Fibroblast of skin of left quadriceps (primary cell): ENCODE measurements at regions not wholly inside any gene's neighbourhood (a gene's known extent, or its start where the extent isn't known, plus 50 kb on each side); places are given as distances from the start of the nearest gene placed in this dataset.
A peak's percentile ranks its signal among the peaks of the same experiment; 100 is the strongest.

ENCODE experiments used
- DNase-seq, 2 experiments: peaks; one replicate each; pipeline ENCODE4 v3.0.0-alpha.2; 2013; ENCODE audit warnings: low read depth in 2 of 2

DNA sequence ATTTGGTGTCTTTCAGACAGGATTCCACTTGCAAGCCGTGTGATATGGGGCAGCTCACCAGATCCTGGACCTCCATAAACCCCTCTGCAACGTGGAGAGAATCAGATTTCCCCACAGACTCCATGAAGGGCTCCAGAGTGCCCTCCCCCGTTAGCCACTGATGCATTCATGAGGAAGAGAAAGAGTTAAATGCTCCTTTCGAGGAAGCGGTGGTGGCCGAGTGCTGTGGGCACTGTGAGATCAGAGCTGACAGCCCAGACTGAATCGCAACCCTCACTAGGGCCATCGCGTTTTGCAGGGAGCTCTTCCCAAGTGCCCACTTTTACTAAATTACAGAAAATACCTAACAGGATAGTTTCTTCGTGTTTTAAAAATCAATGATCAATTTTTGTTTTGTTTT lies 226.3 kb upstream of the ZNF32 start:
- DNase-seq, result no peak

DNA sequence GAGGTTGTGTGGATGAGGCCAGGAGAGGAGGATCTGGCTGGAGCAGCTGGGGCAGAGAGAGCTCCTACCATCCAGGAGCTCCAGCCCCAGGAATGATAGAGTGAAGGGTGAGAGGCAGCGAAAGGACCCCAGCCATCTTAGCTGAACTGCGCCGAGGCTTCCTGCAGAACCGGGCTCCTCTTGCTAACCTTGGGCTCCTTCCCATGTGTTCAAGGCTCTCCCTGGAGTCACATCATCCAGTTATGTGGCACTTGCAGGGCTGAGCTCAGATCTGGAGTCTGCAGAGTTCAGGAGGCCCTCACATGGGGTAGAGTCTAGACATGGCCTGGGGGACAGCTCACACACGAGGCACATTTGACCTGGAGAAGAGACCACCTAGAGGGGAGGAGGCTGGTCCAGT lies 225.0 kb upstream of the ZNF32 start:
- no peak for DNase-seq

DNA sequence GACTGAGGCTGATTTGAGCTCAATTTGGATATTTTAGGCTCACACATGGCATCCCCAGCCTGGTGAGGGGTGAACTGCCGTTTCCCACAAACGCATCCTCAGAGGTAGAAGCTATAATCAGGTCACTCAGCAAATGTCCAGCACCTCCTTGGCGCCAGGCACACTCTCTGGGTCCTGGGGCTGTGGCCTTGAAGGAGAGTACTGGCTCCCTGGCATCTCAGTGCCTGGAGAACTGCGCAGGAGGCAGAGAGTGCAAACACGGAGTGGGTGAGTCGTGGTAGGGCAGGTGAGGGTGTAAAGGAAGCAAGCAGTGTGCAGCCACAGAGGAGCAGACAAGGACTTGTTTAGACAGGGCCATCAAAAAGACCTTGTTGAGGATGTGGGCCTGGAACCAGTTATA lies 224.0 kb upstream of the ZNF32 start:
- DNase-seq, result no peak

DNA sequence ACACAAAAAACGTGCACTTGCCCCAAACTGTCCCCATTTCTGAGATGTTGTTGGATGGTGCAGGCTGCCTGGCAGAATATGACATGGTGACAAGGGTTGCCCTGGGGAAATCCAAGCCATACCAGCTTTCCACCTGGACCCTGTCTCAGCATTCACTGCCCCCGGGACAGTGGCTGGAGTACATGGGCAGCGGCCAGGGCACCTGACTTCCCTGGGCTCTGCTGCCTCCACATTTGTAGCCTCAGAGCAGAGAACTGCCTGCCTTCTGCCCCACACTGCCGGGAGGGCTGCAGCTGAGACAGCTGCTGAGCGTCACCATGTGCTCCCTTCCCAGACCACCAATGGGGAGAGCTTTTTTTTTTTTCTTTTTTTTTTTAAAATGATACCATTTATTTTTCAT lies 222.9 kb upstream of the ZNF32 start:
- no peak for DNase-seq

DNA sequence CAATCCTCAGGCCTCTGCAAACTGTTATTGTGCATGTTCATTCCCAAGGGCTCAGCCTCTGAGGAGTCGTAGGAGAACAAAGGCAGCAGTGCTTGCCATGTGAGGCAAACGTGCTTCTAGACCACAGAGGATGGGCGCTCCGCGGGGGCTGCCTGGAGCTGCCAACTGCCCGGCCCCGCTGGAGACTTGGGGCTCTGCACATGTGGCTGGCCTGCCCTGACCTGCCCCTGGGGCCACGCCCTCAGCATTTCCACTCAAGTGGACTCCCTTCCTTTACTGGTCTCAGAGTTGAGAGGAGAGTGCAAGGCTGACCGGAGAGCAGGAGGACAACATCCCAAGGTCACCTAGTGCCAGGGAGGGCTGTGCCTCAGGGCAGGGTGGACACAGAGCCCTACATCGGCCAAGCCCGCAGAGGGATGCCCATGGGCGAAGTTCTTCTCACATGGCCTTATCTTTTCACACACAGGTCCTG lies 222.3 kb upstream of the ZNF32 start:
- DNase-seq, result no peak

DNA sequence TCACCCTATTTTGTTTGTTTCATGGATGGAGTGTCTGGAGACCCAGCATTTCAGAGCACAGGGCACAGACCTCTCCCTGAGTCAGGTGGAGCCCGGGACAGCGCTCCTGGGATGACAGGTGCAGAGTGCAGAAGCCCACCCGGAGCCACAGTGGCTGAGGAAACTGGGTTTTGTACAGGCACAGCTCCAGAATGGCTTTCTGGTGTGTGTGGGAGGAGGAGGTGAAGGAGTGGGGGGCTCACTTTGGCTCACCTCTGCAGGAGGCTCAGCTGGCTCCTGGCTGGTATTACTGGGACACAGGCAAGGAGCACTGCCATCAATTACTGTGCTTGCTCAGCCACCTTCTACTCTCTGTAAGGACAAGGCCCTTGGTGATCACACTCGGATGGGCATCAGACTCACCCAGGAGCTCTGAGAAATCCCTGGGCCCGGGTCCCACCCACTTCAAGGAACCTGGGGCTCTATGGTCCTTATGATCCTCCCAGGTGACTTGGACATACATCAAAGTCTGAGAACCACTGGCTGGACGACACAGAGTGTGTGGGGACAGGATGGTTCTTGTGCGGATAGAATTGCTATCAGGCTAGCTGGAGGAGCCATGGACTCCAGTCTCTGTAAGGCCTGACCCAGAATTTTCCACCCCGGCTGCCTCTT lies 221.1 kb upstream of the ZNF32 start:
- no peak for DNase-seq

DNA sequence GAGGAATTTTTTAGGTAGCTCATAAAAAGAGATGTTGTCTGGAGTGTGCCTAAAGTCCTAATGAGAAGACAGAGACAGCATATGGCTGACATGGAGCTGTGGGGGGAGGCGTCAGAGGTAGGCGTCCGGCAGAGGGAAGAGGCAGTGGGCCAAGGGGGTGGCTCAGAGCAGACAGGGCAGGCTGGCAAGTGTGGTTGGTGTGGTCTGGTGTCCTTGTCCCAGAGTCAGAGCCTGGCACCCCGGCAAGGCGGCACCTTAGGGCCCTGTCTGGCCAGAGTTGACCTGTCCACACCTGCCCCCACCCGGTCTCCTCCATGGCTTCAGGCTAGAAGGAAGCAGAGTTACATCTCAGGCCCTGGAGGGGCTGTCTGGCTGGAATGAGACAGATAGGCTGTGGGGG lies 220.3 kb upstream of the ZNF32 start:
- DNase-seq, result no peak

DNA sequence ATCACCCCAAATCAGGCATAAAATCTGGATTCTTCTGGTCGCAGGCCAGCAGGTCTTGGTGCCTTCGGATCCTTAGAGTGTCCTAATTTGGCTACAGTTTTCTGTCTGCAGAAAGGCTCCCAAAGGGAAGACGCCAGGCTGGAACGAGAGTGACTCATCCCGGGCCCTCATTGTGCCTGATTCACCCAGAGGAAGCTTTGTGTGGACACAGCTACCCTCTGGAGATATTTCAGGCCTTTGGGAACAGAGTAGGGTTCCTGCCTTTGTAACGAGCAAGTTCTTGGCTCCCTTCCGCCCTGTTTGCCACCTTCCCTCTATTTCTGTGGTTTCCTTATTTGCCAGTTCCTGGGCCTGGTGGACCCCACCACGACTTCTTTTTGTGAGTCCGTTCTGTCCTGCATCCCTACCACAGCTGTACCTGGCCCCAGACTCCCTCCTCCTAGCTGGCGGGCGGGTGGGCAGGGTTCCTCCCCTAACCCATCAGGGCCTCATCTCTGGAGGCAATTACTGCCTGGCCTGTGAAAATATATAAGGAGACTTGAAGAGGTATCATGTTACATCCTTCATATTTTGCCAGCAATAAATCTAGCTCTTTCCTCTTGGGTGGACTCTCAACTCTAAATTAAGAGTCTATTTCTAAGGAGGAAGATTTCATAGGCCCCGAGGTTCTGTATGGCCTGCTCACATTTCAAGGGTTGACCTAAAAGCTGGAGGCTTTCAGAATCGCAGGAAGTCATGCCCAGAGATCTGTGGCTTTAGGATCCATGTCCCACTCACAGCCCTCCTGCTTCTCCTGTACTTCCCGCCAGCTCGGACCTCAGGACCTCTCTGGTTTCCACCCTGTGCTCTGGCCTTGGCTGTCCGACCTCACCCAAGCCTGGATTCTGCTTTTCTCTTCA lies 219.2 kb upstream of the ZNF32 start:
- DNase-seq, result peak; percentile 85 to 86

DNA sequence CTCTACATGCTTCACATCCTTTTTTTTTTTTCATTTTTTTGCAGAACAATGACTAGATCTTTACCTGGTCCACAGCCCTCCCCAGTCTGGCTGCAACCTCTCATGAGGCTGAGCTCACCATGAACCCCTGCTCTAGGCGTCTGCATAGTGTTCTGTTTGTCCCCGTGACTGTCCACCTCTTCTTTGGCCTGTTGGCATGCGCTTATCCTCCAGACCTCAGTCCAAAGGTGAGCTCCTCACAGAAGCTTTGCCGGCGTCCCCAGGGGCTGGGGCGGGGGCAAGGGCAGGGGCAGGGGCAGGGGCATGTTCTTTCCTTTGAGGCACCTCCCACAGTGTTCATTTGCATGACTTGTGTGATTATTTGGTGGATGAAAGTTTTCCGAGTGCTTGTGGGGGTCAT lies 218.4 kb upstream of the ZNF32 start:
- no peak for DNase-seq

DNA sequence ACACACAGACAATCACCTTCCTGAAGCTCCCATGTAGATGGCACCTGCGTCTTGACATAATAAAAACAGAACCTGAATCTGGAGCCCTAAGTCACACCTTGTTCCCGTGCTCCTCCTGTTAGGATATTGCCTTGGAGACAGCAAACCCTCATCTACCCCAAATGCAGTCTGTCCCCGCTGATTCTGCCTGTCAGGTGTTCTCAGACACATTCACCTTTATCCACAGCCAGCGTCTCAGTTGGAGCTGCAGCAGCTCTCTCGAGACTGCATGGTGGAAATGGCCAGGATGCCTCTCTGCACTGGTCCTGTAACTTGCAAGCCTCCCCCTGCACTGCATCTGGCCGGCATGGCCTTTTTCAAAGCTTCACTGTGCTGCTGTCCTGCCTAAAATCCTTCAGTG lies 218.0 kb upstream of the ZNF32 start:
- no peak for DNase-seq

DNA sequence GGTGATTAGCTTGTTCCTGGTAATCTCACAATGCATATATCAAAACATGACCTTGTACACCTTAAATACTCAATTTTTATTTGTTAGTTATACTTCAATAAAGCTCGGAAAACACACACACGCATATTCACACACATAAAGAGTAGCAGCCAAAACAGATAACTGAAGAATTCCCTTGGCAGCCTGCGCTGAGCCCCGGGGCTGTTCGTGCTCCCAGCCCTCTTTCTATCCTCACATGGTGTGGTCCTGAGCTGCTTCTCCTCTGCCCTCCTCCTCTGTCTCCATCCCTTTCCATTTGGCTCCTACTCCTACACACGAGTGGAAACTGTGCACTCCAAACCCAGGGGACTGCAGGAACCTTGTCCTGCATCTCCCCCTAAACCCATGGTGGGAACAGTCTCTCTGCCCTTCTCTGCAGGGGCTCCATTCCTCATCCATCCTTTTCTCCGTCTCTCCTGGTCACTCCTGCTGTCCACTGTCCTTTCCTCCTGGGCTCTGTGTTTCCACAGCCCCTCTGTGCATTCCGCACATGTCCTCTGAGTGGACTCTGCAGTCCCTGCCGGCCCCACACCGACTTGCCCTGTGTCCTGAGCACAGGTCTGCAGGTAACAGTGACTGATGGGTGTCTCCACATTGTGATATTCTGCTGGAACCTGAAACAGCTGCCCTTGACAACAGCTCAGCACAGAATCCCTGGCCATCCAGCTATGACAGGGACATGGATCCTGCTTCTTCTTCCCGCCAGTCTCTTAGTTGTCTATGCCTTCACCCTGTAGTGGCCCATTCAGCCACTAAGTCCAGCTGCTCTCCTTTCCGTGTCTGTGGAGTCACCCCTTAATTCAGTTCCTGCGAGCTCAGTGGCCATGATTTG lies 216.8 kb upstream of the ZNF32 start:
- DNase-seq, result no peak

DNA sequence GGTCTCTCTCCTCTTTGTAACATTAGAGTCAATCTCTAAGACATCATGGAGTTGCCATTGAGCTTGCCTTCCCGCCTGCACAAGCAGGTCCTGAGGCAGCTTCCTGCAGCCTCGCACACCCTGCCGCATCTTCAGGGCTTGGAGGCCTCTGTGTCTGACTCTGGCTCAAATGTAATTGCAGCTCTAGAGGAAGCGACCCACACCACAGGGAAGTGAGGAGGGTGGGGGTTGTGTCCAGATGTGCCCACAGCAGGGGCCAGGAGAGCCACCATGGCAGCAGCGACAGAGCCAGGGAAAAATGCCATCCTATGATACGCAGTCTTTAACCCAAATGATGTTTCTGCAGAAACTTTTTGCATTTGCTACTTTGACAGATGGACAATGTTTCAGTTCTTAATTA lies 216.0 kb upstream of the ZNF32 start:
- no peak for DNase-seq

DNA sequence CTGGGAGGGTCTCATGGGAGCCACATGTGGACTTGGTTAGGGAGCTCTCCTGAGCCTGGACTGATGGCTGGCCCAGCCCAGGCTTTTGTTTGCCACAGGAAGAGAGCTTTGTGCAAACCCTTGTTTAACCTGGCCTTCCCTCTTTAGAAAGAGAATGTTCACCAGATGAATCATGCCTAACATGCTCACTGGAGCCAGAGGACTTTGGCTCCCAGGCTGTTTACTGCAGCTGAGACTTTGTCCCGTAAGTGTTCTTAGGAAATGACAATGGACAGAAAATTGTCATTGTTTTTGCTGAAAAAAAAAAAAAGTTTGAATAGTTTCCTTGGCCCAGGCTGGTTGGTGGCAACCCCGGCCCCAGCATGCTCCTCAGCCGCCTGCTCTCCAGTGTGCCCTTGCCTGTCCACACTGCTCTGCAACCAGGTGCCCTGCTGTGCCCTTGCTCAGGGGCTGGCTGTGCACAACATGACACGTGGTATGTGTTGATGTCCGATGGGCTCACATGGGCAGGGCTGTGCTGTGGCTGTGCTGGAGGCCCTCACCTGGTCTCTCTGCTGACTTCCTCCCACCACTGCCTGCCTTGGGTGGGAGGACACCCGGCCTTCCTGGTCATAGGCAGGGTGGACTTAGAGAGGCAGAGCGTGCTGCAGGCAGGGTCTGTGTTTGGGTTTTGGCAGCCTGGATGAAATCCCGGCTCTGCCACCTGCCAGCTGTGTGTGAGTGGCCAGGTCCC lies 215.3 kb upstream of the ZNF32 start:
- peak; percentile 71 to 72 for DNase-seq

DNA sequence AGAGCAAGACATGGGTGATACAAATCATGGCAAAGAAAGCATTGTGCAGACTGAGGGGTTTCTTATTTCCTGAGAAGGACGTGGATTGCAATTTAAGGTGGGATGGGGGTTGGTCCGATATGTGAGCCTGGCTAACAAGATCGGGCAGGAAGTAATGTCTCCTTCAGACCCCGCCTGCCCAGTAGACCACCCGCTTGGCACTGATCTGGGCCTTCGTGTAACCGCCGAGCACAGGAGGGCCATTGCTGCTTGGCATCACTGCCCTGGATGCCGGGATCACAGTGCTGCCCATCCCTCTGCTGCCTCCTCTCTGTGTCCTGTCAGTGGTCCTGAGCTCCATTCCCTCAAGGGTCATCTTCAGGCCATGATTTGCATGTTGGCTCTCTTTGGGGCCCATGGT lies 214.6 kb upstream of the ZNF32 start:
- no peak for DNase-seq

DNA sequence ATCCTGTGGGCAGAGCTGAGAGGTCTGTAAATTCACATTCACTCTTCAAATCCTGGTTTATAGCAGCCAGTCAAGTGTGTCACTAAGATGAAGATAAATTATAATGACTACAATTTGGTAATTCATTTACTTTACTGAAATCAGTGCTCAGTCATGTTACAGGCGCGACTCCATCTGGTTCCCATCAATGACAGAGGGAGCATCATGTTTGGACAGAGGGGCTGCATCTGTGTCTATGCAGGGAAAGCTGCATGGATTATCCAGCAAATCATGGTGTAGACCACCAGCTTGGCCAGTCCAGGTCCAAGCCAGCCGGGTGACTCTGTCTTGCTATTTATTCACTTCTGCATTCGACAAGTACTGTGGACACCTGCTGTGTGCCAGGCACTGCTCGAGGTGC lies 214.1 kb upstream of the ZNF32 start:
- no peak for DNase-seq

DNA sequence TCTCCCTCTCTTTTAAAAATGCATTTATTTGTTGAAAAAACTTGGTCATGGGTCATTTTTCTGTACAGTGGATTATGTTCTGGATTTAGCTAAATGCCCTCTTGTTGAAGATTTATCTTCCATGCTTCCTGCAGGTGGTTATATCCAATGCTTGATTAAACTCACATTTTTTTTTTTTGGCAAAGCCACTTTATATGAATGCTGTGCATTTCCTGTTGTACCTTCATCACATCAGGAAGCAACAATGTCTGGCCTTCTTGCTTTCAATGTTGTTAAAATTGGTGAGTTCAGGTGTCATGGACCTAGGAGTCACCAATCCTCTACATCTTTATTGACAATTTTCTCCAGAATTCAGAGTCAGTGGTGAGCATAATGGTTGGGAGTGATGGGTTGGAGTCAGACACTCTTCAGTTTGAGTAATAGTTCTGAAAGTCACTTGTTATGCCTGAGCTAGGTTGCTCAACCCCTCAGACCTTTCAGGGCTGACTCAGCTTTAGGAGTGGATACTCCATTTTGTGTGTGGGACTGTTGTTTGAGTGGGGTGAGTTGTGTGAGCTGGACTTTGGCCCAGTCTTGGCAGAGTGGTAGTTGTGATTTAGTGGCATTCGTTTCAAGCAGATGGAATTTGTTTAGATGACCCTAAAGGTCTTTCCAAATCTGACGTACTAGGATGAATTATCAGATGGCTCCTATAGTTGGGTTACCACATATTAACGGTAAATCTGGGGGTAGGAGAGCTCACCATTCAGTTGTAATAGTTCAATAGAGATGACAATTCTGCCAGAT lies 213.5 kb upstream of the ZNF32 start:
- peak; percentile 97 for DNase-seq

DNA sequence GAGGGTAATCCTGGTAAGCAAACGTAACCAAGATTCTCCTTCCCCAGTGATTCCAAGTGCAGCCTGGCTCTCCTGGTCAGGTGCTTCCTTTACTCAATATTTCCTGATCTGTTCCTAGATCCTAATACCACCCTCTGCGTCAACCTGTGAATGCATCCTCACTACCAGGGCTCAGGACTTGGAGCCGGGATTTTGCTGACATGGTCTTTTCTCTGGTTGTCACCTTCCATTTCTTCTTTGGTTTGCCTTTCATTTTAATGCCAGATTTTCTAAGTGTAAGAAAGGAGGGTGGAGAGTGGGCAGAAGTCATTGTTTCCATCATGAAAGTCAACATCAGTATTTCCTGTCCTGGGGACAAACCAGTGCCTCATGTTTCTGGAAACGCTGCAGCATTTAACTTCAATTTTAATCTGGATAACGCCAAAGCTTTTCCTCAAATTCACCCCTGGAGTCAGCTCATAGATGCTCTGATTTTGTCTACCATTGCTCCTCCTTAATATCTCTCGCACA lies 210.4 kb upstream of the ZNF32 start:
- no peak for DNase-seq

DNA sequence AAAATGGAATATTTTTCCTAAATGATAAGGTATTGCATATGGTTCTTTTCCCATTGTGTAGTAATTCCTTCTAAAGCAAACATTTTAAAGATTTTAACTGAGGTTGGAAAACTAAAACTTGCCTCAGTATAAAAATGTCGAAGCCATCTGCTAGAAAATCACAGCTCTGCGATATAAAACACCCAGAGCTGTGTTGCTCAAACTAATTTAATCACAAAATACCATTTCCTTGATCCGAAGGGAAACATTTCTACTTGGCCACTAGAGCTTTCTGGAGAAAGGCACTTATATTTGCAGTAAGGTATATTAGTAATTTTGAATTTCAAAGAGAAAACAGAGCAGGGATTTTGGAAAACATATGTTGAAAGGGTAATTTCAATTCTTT lies 209.2 kb upstream of the ZNF32 start:
- no peak for DNase-seq

DNA sequence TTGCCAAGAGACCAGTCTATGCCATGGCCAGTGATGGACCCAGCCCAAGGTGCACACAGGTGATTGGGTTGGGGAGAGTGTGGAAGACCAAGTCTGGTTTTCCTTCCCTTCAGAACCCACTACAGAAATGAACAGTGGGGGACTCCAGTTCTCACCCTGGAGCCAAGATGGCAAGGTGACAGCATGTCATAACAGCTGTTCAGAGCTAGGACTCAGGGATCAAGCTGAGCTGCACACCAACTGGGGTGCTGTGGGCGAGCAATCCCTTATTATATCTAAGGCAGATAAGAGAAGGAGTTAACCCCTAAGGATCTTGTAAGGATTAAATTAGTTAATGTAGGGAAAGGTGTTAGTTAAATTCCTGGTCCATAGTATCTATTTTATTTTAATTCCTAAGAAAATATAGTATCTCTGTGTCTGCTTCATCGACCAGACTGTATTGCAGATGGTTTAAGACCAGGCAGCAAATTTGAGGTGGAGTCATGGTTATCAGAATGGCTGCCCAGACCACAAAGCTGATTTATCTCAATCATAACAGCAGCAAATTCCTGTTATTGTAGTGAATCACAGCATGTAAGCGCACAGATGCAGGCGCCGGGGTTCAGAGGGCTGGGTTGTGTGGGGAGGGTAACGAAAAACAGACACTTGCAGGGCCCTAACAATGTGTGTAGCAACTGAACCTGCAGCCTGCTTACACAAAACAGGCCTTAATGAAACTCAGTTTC lies 208.7 kb upstream of the ZNF32 start:
- peak; percentile 95 for DNase-seq

DNA sequence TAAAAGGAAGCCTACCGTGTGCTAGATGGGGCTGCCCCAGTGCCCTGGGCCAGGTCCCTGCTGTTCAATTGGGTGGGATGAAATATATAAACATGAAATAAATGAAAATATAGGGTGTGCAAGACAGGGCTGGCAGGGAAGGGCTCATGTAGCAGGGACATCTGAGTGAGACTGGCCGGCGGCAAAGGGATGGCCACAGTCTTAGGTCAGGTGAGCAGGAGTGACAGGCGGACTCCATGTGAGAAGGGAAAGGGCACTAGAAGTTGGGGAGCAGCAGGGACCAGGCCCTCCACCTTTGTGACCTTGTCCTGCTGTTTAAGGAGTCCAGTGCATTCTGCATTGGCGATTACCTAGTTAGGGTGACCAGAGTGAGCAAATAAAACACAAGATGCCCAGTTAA lies 207.6 kb upstream of the ZNF32 start:
- DNase-seq, result no peak
